SU-DHL-6 (cell line): ENCODE measurements at regions not wholly inside any gene's neighbourhood (a gene's known extent, or its start where the extent isn't known, plus 50 kb on each side); places are given as distances from the start of the nearest gene placed in this dataset.

Source experiments
- EZH2phosphoT487 ChIP-seq: fragments of 200-600 bp; sonication (generic), shearing (Covaris generic); conservative IDR thresholded peaks from 2 replicates; pipeline ENCODE4 v1.6.1; 2018; ENCODE audit warnings: mild to moderate bottlenecking, antibody characterized with exemption, low read length, moderate library complexity, mixed read lengths
- TF ChIP-seq, protein P1 (sequence below): fragments of 200-600 bp; sonication (generic); IDR thresholded peaks from one replicate; pipeline ENCODE4 v1.5.1; 2017; ENCODE audit warnings: antibody characterized with exemption, mild to moderate bottlenecking, low read length, moderate library complexity; ENCODE audit not compliant: insufficient read depth, poor library complexity, severe bottlenecking

- no peak for TF ChIP-seq EZH2phosphoT487
- TF ChIP-seq, protein P1, sequence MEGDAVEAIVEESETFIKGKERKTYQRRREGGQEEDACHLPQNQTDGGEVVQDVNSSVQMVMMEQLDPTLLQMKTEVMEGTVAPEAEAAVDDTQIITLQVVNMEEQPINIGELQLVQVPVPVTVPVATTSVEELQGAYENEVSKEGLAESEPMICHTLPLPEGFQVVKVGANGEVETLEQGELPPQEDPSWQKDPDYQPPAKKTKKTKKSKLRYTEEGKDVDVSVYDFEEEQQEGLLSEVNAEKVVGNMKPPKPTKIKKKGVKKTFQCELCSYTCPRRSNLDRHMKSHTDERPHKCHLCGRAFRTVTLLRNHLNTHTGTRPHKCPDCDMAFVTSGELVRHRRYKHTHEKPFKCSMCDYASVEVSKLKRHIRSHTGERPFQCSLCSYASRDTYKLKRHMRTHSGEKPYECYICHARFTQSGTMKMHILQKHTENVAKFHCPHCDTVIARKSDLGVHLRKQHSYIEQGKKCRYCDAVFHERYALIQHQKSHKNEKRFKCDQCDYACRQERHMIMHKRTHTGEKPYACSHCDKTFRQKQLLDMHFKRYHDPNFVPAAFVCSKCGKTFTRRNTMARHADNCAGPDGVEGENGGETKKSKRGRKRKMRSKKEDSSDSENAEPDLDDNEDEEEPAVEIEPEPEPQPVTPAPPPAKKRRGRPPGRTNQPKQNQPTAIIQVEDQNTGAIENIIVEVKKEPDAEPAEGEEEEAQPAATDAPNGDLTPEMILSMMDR = no peak
Observed at GRCh38 chr13:81597101-81597500, 1256.2 kb upstream of the SPRY2 start.
